Right renal pelvis (tissue), 4 donors: ENCODE measurements at regions not wholly inside any gene's neighbourhood (a gene's known extent, or its start where the extent isn't known, plus 50 kb on each side); places are given as distances from the start of the nearest gene placed in this dataset.
"Not testable (repeated sequence)": the region's sequence is repeated elsewhere in the genome, so short reads cannot be mapped to it uniquely, and the experiment has no call there.

Experiments used
- DNase-seq, 4 donors: peaks; one replicate each; pipeline ENCODE4 v3.0.0-alpha.2; 2013; ENCODE audit warnings: low read depth in 4 of 4, low spot score in 3 of 4, missing footprints in 1 of 4

GRCh38 chr11:38924644-38925043, 2326.6 kb upstream of the RAG2 start:
- DNase-seq, result no peak

- peak in 3 of 4 donors; percentile 12 to 23 (median 20) for DNase-seq
These were observed 2302.2 kb upstream of the RAG2 start for GRCh38 chr11:38900211-38900610.

- DNase-seq, result not testable (repeated sequence)
These were observed 2296.2 kb upstream of the RAG2 start for GRCh38 chr11:38894201-38894600.

- DNase-seq, result no peak
These were observed 2286.3 kb upstream of the RAG2 start for GRCh38 chr11:38884145-38884865.

- no peak for DNase-seq
These were observed 2269.3 kb upstream of the RAG2 start for GRCh38 chr11:38867338-38867737.

GRCh38 chr11:38865922-38866321, 2267.9 kb upstream of the RAG2 start:
- DNase-seq, result no peak

- no peak for DNase-seq
These were observed 2245.0 kb upstream of the RAG2 start for GRCh38 chr11:38842991-38843390.

GRCh38 chr11:38839071-38839470, 2241.0 kb upstream of the RAG2 start:
- no peak for DNase-seq

GRCh38 chr11:38835966-38836365, 2237.9 kb upstream of the RAG2 start:
- DNase-seq, result no peak

GRCh38 chr11:38824573-38824972, 2226.5 kb upstream of the RAG2 start:
- no peak for DNase-seq

GRCh38 chr11:38821786-38822185, 2223.8 kb upstream of the RAG2 start:
- not testable (repeated sequence) for DNase-seq

- DNase-seq, result no peak
These were observed 2221.9 kb upstream of the RAG2 start for GRCh38 chr11:38819981-38820380.

- no peak for DNase-seq
These were observed 2220.7 kb upstream of the RAG2 start for GRCh38 chr11:38818720-38819119.

- DNase-seq, result no peak
These were observed 2216.6 kb upstream of the RAG2 start for GRCh38 chr11:38814670-38815069.

- no peak for DNase-seq
These were observed 2211.5 kb upstream of the RAG2 start for GRCh38 chr11:38809521-38809920.

- DNase-seq, result no peak
These were observed 2198.2 kb upstream of the RAG2 start for GRCh38 chr11:38796281-38796680.

GRCh38 chr11:38795027-38795426, 2197.0 kb upstream of the RAG2 start:
- DNase-seq, result no peak

- DNase-seq, result peak; percentile 47 to 59 (median 53)
These were observed 2193.4 kb upstream of the RAG2 start for GRCh38 chr11:38791346-38791961.

- no peak for DNase-seq
These were observed 2190.5 kb upstream of the RAG2 start for GRCh38 chr11:38788561-38788960.

GRCh38 chr11:38784164-38784563, 2186.1 kb upstream of the RAG2 start:
- no peak for DNase-seq

GRCh38 chr11:38766796-38767195, 2168.8 kb upstream of the RAG2 start:
- no peak for DNase-seq

GRCh38 chr11:38759394-38759793, 2161.4 kb upstream of the RAG2 start:
- no peak for DNase-seq
